Endothelial cell of umbilical vein (primary cell): ENCODE measurements at regions not wholly inside any gene's neighbourhood (a gene's known extent, or its start where the extent isn't known, plus 50 kb on each side); places are given as distances from the start of the nearest gene placed in this dataset.

Experiments used
- BruUV-seq: library from RNA; stranded (reverse); fragments of 400-500 nt; replicated peaks from 2 replicates; lab custom pipeline; 2021; lab: Mats Ljungman, UMichigan
- CTCF ChIA-PET: fragments of 300-600, 350-600 bp; sonication (Branson Sonifier 250); formaldehyde crosslinking; loops from one replicate; lab custom pipeline; 2021; ENCODE audit warnings: antibody characterized with exemption, inconsistent platforms; lab: Charles Lee
- POLR2A ChIA-PET: fragments of 300-600, 350-600 bp; sonication (Branson Sonifier 250); formaldehyde crosslinking; loops from one replicate; lab custom pipeline; 2021; ENCODE audit warnings: antibody characterized with exemption, inconsistent platforms; lab: Charles Lee
- DNase-seq: peaks from one replicate; pipeline ENCODE4 v3.0.0-alpha.2; 2011; ENCODE audit warnings: low read depth, low spot score
- FAIRE-seq: peaks from 2 replicates; lab custom pipeline; 2011; peaks lifted over from hg19 to GRCh38; lab: Jason Lieb, UNC
- H2AFZ ChIP-seq: 2 replicates; pipeline ENCODE4 v1.6.0; 2012; ENCODE audit warnings: low read depth, low read length, control low read depth, inconsistent platforms
- H3K27ac ChIP-seq: 2 replicates; pipeline ENCODE4 v1.5.1; 2011; ENCODE audit warnings: low read depth, mild to moderate bottlenecking, control low read depth, low read length, moderate library complexity; ENCODE audit not compliant: insufficient read depth
- H3K27me3 ChIP-seq, 2 experiments: 2 replicates each; pipeline versions ENCODE4 v1.6.0 to v1.6.1; 2011; ENCODE audit warnings: low read length in 2 of 2, mixed read lengths in 1 of 2; ENCODE audit not compliant: control insufficient read depth in 2 of 2, insufficient read depth in 2 of 2
- H3K36me3 ChIP-seq, 2 experiments: 2 replicates in 1 of 2; 3 replicates in 1 of 2; pipeline ENCODE4 v1.5.1; 2011; ENCODE audit warnings: low read length in 2 of 2, mild to moderate bottlenecking in 1 of 2, moderate library complexity in 1 of 2; ENCODE audit not compliant: control insufficient read depth in 2 of 2, insufficient read depth in 2 of 2; ENCODE audit errors: extremely low read depth in 1 of 2
- H3K4me1 ChIP-seq: 3 replicates; pipeline ENCODE4 v1.5.1; 2011; ENCODE audit warnings: mild to moderate bottlenecking, low read length; ENCODE audit not compliant: control insufficient read depth, insufficient read depth; ENCODE audit errors: extremely low read depth
- H3K4me2 ChIP-seq: 2 replicates; pipeline ENCODE4 v1.6.1; 2011; ENCODE audit warnings: low read length, control low read depth, mixed read lengths; ENCODE audit not compliant: insufficient read depth
- H3K4me3 ChIP-seq, 3 experiments: fragments of 200-600 bp in 1 of 3; sonication (generic), shearing (Covaris generic) in 1 of 3; replicated peaks in 1 of 3; 2 replicates each; pipeline ENCODE4 v1.5.1; 2011 to 2016; ENCODE audit warnings: control low read depth in 3 of 3, low read length in 3 of 3, mild to moderate bottlenecking in 2 of 3, inconsistent platforms in 1 of 3, low read depth in 1 of 3, moderate library complexity in 1 of 3; ENCODE audit not compliant: insufficient read depth in 1 of 3
- H3K79me2 ChIP-seq: 2 replicates; pipeline ENCODE4 v1.6.0; 2012; ENCODE audit warnings: low read length, inconsistent platforms; ENCODE audit not compliant: control insufficient read depth, insufficient read depth
- H3K9ac ChIP-seq: replicated peaks from 2 replicates; pipeline ENCODE3; 2011; ENCODE audit warnings: low read length, control low read depth; ENCODE audit not compliant: insufficient read depth; ENCODE audit errors: extremely low read depth
- H3K9me1 ChIP-seq: replicated peaks from 3 replicates; pipeline ENCODE4 v1.6.0; 2011; ENCODE audit warnings: mild to moderate bottlenecking, low read length; ENCODE audit not compliant: control insufficient read depth, insufficient read depth; ENCODE audit errors: extremely low read depth
- H3K9me3 ChIP-seq: replicated peaks from 2 replicates; pipeline ENCODE4 v1.5.1; 2012; ENCODE audit warnings: low read length, inconsistent platforms; ENCODE audit not compliant: control insufficient read depth, insufficient read depth
- H4K20me1 ChIP-seq: replicated peaks from 2 replicates; pipeline ENCODE3; 2011; ENCODE audit warnings: mild to moderate bottlenecking, low read length; ENCODE audit not compliant: control insufficient read depth, insufficient read depth; ENCODE audit errors: extremely low read depth
- EZH2 ChIP-seq: IDR thresholded peaks from 2 replicates; pipeline ENCODE4 v1.6.1; 2012; ENCODE audit warnings: borderline replicate concordance, low read depth, mild to moderate bottlenecking, moderate library complexity, low read length, inconsistent platforms; ENCODE audit not compliant: severe bottlenecking
- FOS ChIP-seq: IDR thresholded peaks from 2 replicates; pipeline ENCODE4 v1.6.1; 2011; ENCODE audit warnings: mild to moderate bottlenecking, low read length, moderate library complexity, borderline replicate concordance; ENCODE audit not compliant: insufficient read depth
- GATA2 ChIP-seq: IDR thresholded peaks from 2 replicates; pipeline ENCODE4 v1.7.0; 2011; ENCODE audit warnings: low read depth, mild to moderate bottlenecking, moderate library complexity, mixed read lengths, low read length; ENCODE audit not compliant: insufficient read length, insufficient read depth
- JUN ChIP-seq: IDR thresholded peaks from 2 replicates; pipeline ENCODE4 v1.6.1; 2011; ENCODE audit warnings: borderline replicate concordance, low read depth; ENCODE audit not compliant: insufficient read length, insufficient read depth
- MYC ChIP-seq: IDR thresholded peaks from one replicate; pipeline ENCODE4 v1.6.1; 2011; ENCODE audit warnings: mild to moderate bottlenecking, low read depth, low read length
- POLR2A ChIP-seq: IDR thresholded peaks from 2 replicates; pipeline ENCODE4 v1.6.1; 2012; ENCODE audit warnings: low read depth, mild to moderate bottlenecking, control low read depth, low read length
- POLR2AphosphoS5 ChIP-seq: IDR thresholded peaks from 2 replicates; pipeline ENCODE4 v1.6.1; 2012; ENCODE audit warnings: low read depth, mild to moderate bottlenecking, control low read depth, low read length, moderate library complexity; ENCODE audit not compliant: insufficient read depth
- dilution Hi-C: fragments of 300-500 bp; cut with MboI; formaldehyde crosslinking; loops from one replicate; pipeline ENCODE4 v1.15.0; 2019; ENCODE audit warnings: low sequenced_read_pairs; ENCODE audit not compliant: extremely low pct_ligation_motif_present
- intact Hi-C: fragments of 100-400 bp; cut with micrococcal nuclease; formaldehyde crosslinking; loops from one replicate; pipeline ENCODE4 v1.10.0; 2022
- TF ChIP-seq, protein P1 (sequence below): IDR thresholded peaks from 2 replicates; pipeline ENCODE4 v1.6.1; 2011; ENCODE audit not compliant: insufficient read depth, insufficient read length
- TF ChIP-seq, protein P2 (sequence below), 2 donors: IDR thresholded peaks; 1 replicate in 1 of 2; 2 replicates in 1 of 2; pipeline ENCODE4 v1.5.1; 2011; ENCODE audit warnings: low read length in 2 of 2, mild to moderate bottlenecking in 2 of 2, moderate library complexity in 2 of 2, control low read depth in 1 of 2, inconsistent platforms in 1 of 2, low read depth in 1 of 2; ENCODE audit not compliant: insufficient read depth in 1 of 2; ENCODE audit errors: extremely low read depth in 1 of 2

GRCh38 chr3:43789028-43789427 lies 98.3 kb downstream of the ABHD5 start:
- Histone ChIP-seq H3K27ac (no peak overlapping the region), H3K27me3 (peaks cover 14 to 22% of the 10 kb centered on the region in 2 experiments), H3K4me3 (no peak overlapping the region), H3K4me2 (no peak overlapping the region), H3K4me1 (no peaks in the 10 kb centered on the region), H2AFZ (no peak overlapping the region), H3K79me2 (no peaks in the 10 kb centered on the region), H3K9me1 (no peaks in the 10 kb centered on the region), H4K20me1 (no peaks in the 10 kb centered on the region), H3K9ac (no peak overlapping the region), H3K36me3 (no peaks in the 10 kb centered on the region), H3K9me3 (no peaks in the 10 kb centered on the region)
- ChIA-PET CTCF (no interaction called here), POLR2A (no interaction called here)
- no TSS peak for BruUV-seq
- no peak for TF ChIP-seq EZH2
- TF ChIP-seq, protein P1, sequence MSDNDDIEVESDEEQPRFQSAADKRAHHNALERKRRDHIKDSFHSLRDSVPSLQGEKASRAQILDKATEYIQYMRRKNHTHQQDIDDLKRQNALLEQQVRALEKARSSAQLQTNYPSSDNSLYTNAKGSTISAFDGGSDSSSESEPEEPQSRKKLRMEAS, result no peak
- TF ChIP-seq POLR2A, result no peak
- TF ChIP-seq, protein P2, sequence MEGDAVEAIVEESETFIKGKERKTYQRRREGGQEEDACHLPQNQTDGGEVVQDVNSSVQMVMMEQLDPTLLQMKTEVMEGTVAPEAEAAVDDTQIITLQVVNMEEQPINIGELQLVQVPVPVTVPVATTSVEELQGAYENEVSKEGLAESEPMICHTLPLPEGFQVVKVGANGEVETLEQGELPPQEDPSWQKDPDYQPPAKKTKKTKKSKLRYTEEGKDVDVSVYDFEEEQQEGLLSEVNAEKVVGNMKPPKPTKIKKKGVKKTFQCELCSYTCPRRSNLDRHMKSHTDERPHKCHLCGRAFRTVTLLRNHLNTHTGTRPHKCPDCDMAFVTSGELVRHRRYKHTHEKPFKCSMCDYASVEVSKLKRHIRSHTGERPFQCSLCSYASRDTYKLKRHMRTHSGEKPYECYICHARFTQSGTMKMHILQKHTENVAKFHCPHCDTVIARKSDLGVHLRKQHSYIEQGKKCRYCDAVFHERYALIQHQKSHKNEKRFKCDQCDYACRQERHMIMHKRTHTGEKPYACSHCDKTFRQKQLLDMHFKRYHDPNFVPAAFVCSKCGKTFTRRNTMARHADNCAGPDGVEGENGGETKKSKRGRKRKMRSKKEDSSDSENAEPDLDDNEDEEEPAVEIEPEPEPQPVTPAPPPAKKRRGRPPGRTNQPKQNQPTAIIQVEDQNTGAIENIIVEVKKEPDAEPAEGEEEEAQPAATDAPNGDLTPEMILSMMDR (IDR thresholded peaks at IDR 0.05; ENCODE audit: extremely low read depth in 1 of 2, insufficient read depth in 1 of 2, low read depth in 1 of 2, low read length in 2 of 2), result no peak
- no peak for TF ChIP-seq JUN
- TF ChIP-seq MYC, result no peak
- no peak for TF ChIP-seq POLR2AphosphoS5
- no peak for TF ChIP-seq GATA2
- no peak for TF ChIP-seq FOS
- dilution Hi-C loops, result no loop called here
- FAIRE-seq, result no peak
- intact Hi-C loops, result no loop called here
- DNase-seq, result no peak
